HG03432 (cell line): ENCODE measurements at regions not wholly inside any gene's neighbourhood (a gene's known extent, or its start where the extent isn't known, plus 50 kb on each side); places are given as distances from the start of the nearest gene placed in this dataset.

Experiments used
- ATAC-seq: cut with Tn5 transposase; IDR thresholded peaks from one replicate; pipeline ENCODE4 v1.9.1; 2021; ENCODE audit warnings: mild to moderate bottlenecking, moderate library complexity; ENCODE audit not compliant: unreplicated experiment

GRCh38 chr6:106773996-106774629 is 144.7 kb downstream of the QRSL1 start:
- no peak for ATAC-seq

- no peak for ATAC-seq
These were observed 144.1 kb downstream of the QRSL1 start for GRCh38 chr6:106773522-106773921.

DNA sequence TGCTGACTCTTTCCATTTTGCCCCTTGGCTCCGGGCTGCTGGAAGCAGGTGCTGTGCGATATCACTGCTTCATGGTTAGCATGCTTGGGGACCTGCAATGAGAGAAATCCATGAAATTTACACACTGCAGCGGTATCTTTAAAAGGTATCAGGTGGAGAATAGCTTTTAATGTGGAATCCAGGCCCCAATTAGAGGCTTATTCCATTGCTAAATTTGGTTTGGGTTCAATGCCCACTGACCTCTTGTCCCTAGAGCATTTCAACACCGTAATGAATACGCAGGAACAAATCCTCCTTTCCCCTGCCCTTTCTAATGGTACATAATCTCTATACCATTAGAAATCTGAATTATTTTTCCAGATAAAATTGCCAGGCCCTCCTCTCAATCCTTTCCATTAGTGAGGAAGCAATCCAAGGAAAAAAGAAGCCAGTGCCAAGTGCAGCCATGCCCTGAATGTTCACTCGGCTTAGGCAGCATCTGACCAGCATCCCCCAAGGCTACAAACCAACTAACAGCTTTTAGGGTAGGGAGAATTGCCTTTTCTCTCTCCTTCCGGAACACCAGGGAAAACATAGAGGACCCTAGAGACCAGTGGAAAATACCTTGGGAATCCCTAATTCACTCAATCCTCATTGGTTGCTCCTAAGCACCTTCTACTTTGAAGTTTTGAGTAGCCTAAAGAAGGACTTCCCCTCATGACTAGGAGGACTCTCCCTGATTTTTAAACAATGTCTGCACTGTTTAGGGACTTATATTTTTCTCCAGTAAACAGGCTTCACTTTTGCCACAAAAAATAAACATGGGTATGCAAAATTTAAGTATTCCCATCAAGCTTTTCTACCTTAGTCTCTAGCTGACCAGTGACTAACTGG is 143.1 kb downstream of the QRSL1 start:
- ATAC-seq, result peak; percentile 48

GRCh38 chr6:106771822-106772221 is 142.4 kb downstream of the QRSL1 start:
- ATAC-seq, result no peak

DNA sequence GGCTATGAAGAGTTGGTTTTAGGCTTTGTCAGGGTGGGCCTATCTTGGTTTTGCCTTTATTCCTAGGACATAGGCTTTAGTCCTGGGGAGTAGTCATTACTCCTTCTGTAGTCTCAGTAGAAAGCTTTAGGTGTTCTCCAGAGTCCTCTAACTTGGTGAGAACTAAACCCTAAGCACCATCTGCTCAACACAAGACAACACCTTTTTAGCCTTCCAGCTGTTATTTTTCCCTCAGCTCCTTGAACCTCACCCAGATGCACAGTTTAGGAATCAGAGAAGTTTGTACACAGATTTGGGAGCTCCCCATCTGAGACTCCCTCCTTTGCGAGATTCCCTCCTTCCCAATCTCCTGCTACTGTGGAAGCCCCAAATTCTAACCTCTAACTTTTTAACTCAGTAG is 141.3 kb downstream of the QRSL1 start:
- ATAC-seq, result no peak

DNA sequence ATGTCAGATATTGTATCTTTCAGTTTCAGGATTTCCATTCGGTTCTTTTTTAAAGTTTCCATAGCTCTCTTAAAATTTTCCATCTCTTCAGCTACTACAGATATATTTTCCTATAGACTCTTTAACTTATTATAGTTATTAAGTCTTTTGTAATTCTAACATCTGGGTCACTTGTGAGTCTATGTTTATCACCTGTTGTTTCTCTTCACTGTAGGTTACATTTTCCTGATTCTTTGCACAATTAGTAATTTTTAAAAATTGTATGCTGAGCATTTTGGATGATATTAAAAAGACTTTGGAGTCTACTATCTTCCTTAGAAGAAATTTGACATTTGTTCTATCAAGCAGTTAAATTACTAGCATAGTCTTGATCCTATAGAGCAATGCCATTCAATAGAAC is 140.7 kb downstream of the QRSL1 start:
- ATAC-seq, result no peak

GRCh38 chr6:106767271-106767670 is 137.9 kb downstream of the QRSL1 start:
- ATAC-seq, result no peak

- ATAC-seq, result no peak
These were observed 136.8 kb downstream of the QRSL1 start for GRCh38 chr6:106766201-106766600.

GRCh38 chr6:106765496-106765895 is 136.1 kb downstream of the QRSL1 start:
- no peak for ATAC-seq

- no peak for ATAC-seq
These were observed 135.1 kb downstream of the QRSL1 start for GRCh38 chr6:106764353-106764980.

DNA sequence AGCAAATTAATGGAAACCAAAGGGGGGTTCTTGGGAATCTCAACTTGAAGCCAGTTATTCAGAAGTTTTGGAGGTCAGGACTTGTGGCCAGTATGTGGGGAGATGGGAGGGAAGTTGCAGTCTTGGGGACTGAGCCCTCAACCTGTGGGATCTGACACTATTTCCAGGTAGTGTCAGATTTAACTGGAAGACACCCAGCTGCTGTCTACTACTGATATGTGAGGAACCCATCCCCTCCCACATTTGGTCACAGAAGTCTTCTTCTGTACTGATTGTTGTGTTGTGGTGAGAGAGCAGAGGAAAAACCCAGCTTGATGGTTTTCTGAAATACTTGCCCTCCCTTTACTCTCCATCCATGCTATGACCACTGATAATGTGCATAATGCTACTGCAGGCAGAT is 134.0 kb downstream of the QRSL1 start:
- peak; percentile 29 for ATAC-seq

- ATAC-seq, result no peak
These were observed 131.8 kb downstream of the QRSL1 start for GRCh38 chr6:106761160-106761559.

- no peak for ATAC-seq
These were observed 129.7 kb downstream of the QRSL1 start for GRCh38 chr6:106759112-106759511.

- no peak for ATAC-seq
These were observed 128.5 kb downstream of the QRSL1 start for GRCh38 chr6:106757722-106758467.

- no peak for ATAC-seq
These were observed 127.9 kb downstream of the QRSL1 start for GRCh38 chr6:106757267-106757666.

DNA sequence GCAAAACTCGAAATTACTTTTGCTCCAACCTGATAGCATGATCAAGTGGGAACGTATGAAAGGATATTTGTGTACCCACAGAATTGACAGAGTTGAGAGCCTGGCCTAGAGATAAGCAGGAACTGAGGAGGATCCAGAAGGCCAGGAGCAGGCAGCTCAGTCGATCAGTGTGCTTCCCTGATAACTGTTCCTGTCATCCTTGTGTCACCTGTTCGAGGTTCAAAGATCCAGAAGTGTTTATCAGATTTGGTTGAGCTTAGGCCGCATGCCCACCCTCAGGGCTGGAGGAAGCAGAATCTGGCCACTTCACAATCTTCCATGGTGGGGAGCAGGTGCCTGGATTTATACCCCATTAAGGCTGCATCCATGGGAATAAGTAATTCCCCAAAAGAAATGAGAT is 124.8 kb downstream of the QRSL1 start:
- no peak for ATAC-seq

GRCh38 chr6:106752641-106753040 is 123.3 kb downstream of the QRSL1 start:
- no peak for ATAC-seq

GRCh38 chr6:106751501-106752252 is 122.3 kb downstream of the QRSL1 start:
- no peak for ATAC-seq

DNA sequence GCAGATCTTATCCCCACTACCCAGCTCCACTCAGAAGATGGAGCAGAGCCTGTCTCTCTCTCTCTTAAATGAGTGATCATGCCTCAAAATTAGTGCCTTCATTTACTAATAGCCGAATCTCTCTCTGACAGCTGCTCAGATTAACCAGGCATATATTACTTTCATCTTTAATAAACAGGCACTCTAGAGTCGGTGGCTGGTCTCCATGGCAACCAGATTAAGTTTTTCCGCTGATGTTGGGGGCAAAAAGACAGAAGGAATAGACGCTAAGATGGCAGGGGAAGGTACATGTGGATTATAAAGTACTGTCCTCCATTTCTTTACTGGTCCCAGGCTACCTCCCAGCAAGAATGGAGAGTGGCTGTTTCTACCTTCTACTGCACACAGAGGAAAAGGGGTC is 121.6 kb downstream of the QRSL1 start:
- ATAC-seq, result no peak

DNA sequence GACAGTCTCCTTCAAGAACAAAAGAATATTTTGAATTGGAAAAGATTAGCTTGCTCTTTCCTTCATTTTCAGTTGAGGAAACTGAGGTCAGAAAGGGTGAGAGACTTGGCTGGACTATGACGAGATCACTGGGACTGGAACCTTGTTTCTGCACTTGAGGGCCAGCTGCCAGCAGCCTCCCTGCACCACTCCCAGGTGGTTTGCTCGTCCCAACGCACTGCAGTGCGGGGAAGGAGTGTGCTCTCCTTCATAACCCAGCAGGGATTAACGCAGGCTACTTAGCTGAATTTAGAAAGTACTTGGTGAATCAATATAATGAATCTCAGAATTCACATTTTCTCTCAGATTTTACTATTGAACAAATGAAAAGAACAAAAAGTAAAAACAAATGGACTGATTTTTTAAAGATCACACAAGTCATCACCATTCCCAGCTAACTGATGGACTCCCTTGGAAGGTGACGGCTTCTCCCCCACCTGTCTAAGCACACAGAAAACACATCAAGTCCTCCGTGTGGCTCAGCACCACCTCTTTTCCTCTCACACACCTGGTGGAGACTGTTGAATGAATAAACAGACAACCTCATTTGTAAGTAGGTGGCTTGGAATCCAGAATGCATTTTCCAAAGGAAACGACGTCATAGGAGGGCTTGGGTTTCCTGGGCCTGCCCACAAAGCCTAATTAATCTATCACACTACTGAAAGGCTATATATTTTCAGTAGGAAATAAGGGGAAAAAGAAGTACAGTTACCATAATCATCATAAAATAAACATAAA is 121.0 kb downstream of the QRSL1 start:
- no peak for ATAC-seq
